Activated CD4-positive, alpha-beta T cell treated with anti-CD3 and anti-CD28 coated beads for 1 hour (primary cell): ENCODE measurements at regions not wholly inside any gene's neighbourhood (a gene's known extent, or its start where the extent isn't known, plus 50 kb on each side); places are given as distances from the start of the nearest gene placed in this dataset.
"Not testable (repeated sequence)": the region's sequence is repeated elsewhere in the genome, so short reads cannot be mapped to it uniquely, and the experiment has no call there.

Source experiments
- DNase-seq: peaks from one replicate; pipeline ENCODE4 v3.0.0-alpha.2; 2020

DNA sequence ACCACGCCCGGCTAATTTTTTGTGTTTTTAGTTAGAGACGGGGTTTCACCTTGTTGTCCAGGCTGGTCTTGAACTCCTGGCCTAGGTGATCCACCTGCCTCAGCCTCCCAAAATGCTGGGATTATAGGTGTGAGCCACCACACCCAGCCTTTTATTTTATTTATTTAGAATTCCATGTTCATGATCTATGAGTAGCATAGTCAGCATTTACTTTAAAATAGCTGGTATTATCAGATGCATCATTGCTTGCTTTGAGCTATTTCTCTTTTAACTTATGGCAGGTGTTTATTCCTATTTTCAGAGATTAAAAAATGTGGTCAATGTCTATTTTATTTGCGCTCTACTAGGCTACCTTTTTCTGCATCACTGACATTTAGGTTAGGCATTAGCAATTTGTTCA lies 152.0 kb downstream of the UTRN start:
- no peak for DNase-seq

GRCh38 chr6:144438103-144438502 lies 153.0 kb downstream of the UTRN start:
- no peak for DNase-seq

DNA sequence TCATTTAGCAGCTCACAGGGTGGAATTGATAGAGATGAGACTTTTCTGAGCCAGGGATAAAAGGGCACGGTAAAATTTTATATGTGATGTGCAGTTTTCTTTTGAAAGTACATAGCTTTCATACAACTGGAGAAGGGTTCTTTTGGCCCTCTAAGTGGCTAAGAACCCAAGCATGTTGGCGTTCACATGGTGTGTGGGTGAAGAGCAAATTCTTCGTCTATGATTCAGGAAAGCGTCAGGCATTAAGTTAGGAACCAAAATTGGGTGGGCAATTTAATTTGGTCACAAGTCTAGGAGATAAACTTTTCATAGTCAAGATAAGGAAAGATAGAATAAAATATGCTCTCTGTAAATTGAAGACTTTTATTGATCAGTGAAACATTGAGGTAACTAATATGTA lies 153.9 kb downstream of the UTRN start:
- DNase-seq: no peak

- DNase-seq: not testable (repeated sequence)
Observed at GRCh38 chr6:144441801-144442200, 156.7 kb downstream of the UTRN start.

DNA sequence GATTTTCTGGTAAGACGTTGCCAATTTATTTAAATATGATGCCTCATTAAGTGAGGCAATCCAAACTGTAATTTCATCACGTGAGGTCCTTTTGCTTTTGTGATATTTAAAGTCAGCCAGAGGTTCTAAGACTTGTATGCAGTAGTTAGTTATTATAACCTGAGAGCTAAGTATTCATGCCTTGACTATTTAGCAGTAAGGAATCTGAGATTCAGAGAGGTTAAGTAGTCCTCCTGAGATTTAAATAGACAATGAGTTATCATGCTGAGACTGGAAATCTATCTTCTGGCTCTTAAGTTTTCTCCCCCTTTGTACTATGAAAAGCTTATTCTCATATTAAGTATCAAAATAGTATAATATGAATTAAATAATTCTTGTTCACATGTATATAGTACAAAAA lies 158.0 kb downstream of the UTRN start:
- no peak for DNase-seq

- DNase-seq: no peak
Observed at GRCh38 chr6:144447472-144447871, 162.3 kb downstream of the UTRN start.

GRCh38 chr6:144449218-144449617 lies 164.1 kb downstream of the UTRN start:
- DNase-seq: no peak

DNA sequence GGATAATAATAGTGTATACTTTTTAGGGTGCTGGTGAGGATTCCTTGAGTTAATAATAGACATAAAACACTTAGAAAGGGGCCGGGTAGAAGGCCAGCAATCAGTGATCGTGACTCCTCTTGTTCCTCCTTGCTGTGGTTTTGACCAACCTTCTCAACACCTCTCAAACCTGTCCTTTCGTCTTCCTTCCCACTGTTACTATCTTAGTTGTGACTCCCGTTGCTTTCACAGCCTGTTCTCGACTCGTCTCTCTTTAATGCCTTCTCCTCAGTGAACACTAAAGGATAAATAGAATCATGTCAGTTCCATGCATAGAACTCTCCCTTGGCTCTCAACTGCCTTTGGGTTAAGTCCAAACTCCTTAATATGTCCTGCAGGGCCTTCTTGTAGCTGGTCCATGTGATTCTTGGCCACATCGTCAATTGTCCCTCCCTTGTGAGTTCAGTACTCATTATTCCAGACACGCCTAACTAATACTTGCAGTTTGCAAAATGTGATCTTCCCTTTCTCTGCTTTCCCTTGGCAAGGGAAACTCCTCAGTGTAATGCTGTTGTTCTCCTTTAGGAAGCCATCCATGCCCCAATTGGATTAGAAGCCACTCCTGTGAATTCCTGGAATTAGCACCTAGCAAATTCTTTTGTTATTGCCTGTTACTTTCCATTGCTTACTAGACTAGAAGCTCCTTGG lies 164.9 kb downstream of the UTRN start:
- no peak for DNase-seq

- DNase-seq: no peak
Observed at GRCh38 chr6:144460327-144461095, 175.4 kb downstream of the UTRN start.

GRCh38 chr6:144462058-144462457 lies 176.9 kb downstream of the UTRN start:
- DNase-seq: no peak

- no peak for DNase-seq
Observed at GRCh38 chr6:144466716-144467115, 181.6 kb downstream of the UTRN start.

DNA sequence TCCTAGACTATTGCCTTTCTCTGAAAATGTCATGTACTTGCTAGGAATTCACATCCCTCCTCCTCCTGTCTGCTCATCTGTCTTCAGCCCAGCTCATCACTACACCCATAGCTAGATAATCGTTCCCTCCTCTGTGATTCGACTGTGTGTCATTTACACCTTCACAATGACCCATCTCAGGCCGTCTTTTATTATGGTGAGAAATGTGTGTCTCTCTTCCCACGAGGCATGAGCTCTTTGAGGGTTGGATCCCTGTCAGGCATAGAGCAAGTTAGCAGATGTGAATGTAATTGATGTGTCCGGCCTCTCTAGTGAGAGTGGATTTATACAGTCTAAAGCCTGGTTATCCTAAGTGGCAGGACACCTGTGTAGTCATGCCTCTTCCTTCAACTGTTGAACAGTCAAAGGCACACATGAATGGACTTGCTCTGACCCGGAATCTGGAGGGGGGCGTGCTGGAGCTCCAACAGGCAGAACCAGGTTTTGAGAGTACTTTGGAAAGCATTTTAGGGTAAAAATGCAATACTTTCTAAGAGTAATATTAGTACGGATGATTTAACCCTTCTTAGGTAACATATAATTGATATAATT lies 182.1 kb downstream of the UTRN start:
- no peak for DNase-seq

- no peak for DNase-seq
Observed at GRCh38 chr6:144467921-144468320, 182.8 kb downstream of the UTRN start.

DNA sequence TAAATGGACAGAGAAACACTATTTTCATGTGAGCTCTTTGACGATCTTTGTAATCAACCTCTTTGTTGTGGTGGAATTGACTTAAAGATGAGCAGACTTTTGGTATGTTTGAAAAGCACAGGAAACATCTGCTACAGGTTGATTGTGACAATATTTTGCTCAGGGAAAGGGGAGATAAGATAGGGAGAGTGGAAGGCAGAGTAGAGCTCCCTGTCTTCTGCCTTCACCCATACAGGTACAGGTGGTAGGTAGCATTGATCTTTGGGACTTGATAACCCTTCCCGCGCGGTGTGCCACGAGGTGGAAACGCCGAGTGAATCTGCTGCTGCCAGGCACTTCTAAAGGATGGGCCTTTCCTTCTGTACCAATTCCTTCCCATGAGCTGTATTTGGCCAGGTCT lies 183.6 kb downstream of the UTRN start:
- DNase-seq: no peak

DNA sequence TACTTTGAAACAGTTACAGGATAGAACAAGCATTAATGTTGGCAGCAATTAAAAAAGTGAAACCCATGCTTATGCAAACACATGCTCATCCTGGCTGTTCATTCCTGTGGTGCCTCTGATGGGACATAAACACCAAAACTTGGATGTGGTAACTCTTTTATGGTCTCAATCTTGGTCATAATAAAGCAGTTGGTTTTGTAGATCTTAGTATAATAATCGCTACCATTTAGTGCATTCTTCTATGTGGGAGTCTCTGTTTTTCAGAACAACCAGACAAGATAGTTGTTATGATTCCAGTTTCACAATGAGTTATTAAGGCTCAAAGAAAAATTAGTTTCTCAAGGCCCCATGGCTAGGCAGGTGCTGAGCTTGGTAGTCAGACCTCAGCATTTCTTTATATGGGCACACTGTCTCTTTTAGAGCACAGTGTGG lies 184.0 kb downstream of the UTRN start:
- no peak for DNase-seq

GRCh38 chr6:144470201-144470600 lies 185.1 kb downstream of the UTRN start:
- DNase-seq: not testable (repeated sequence)

DNA sequence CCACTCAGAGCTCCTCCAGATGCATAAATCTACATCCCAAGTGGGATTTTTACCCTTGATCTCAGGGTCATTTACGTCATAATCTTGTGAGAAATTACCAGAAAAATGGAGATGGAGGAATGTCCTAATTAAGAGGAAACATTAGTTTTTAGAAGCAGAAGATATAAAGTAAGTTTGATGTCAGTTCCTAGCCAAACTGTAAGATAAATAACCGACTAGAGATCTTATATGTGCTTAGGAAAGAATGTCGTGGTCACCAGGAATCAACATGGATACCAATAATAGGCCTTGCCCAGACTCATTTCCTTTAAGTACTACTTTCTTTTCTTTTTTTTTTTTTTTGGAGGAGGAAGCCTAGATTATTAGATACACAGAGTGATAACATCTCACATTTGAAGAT lies 186.9 kb downstream of the UTRN start:
- DNase-seq: no peak

GRCh38 chr6:144474290-144474689 lies 189.2 kb downstream of the UTRN start:
- no peak for DNase-seq

DNA sequence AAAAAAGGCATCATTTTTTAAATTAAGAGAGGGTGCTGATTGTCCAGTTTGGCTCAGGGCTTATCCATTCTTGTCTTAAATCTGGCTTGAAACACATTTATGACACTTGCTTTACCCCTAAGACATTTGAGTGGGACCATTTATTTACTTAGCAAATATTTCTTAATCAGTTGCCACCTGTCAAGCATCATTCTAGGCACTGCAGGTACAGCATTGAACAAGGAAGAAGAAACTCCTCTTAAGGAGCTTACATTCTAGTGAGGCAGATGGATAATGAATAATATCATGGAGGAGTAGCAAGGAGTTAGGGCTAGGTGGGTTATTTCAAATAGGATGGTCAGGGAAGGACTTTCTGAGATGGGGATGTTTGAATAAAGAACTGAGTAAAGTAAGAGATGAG lies 189.8 kb downstream of the UTRN start:
- DNase-seq: no peak

GRCh38 chr6:144475411-144475810 lies 190.3 kb downstream of the UTRN start:
- DNase-seq: no peak

DNA sequence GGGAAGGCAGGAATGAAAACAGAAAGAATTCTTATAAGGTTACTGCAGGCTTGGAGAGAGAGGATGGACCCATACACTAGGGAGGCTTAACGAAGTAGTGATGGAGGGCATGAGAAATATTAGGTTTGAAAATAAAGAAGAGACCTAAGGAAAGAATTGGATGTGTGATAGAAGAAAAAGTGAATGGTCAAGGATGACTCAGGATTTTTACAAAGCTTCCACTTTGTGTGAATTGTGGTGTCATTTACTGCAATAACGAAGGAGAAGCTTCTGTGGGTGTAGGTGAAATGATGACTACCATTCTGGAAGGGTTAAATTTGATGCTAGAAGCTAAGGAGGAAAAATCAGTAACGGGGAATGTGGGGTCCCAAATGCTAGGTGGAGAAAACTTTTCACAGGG lies 191.2 kb downstream of the UTRN start:
- no peak for DNase-seq

- no peak for DNase-seq
Observed at GRCh38 chr6:144477396-144477795, 192.3 kb downstream of the UTRN start.

DNA sequence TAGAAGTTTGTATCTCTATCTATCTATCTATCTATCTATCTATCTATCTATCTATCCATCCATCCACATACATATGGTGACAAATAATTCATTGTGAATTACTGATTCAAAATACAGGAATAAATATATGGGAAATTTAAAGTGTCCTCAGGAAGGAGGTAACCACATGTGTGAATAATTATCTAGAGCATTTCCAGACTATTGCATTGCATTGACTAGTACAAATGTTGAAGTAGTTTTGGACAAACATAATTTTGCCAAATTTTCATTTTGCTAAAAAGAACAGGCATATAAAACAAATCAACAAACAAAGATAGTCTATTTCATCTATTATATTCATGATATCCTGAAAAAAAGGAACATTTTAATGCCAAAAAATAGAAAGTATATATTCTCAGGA lies 192.7 kb downstream of the UTRN start:
- DNase-seq: no peak

- DNase-seq: no peak
Observed at GRCh38 chr6:144478483-144478882, 193.3 kb downstream of the UTRN start.
